Osteocyte (in vitro differentiated cells): ENCODE measurements at regions not wholly inside any gene's neighbourhood (a gene's known extent, or its start where the extent isn't known, plus 50 kb on each side); places are given as distances from the start of the nearest gene placed in this dataset.
"Not testable (repeated sequence)": the region's sequence is repeated elsewhere in the genome, so short reads cannot be mapped to it uniquely, and the experiment has no call there.

Experiments used
- DNase-seq: peaks from one replicate; pipeline ENCODE4 v3.0.0; 2021; ENCODE audit warnings: mixed read lengths; ENCODE audit not compliant: unreplicated experiment; ENCODE audit errors: extremely low spot score
- H3K27ac Mint-ChIP-seq: one replicate; pipeline ENCODE4 v1.8.0; 2021; ENCODE audit warnings: mild to moderate bottlenecking, mixed read lengths; ENCODE audit not compliant: unreplicated experiment
- H3K27me3 Mint-ChIP-seq: one replicate; pipeline ENCODE4 v1.8.0; 2021; ENCODE audit warnings: mixed read lengths; ENCODE audit not compliant: unreplicated experiment
- H3K36me3 Mint-ChIP-seq: one replicate; pipeline ENCODE4 v1.8.0; 2021; ENCODE audit warnings: mixed read lengths; ENCODE audit not compliant: unreplicated experiment
- H3K4me1 Mint-ChIP-seq: one replicate; pipeline ENCODE4 v1.8.0; 2021; ENCODE audit warnings: mixed read lengths; ENCODE audit not compliant: unreplicated experiment
- H3K4me3 Mint-ChIP-seq: one replicate; pipeline ENCODE4 v1.8.0; 2021; ENCODE audit warnings: mild to moderate bottlenecking, moderate library complexity, mixed read lengths; ENCODE audit not compliant: unreplicated experiment
- H3K9me3 Mint-ChIP-seq: one replicate; pipeline ENCODE4 v1.8.0; 2021; ENCODE audit warnings: mixed read lengths; ENCODE audit not compliant: unreplicated experiment
- TF ChIP-seq, protein P1 (sequence below): fragments of 200-600 bp; sonication (generic); IDR thresholded peaks from 2 replicates; pipeline ENCODE4 v1.5.0; 2021; ENCODE audit warnings: antibody characterized with exemption, mild to moderate bottlenecking, moderate library complexity

DNA sequence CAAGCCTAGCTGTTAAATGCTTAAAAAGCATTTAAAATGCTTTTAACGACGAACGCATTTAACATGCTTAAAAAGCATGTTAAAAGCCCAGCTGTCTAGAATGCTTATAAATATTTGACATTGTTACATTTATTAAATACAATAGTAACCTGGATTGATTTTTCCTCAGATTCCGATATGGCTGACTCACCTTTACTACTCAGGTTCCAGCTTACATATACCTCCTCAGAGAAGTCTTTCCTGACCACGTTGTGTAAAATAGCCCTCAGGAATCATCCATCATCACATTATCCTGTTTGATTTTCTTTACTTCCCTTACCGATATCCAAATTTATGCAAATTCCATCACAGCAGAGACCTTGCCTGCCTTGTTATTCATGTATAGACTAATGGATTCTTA, 51.4 kb downstream of the SLC41A2 start:
- no peaks in the 10 kb centered on the region for H3K36me3 Mint-ChIP-seq
- TF ChIP-seq, protein P1, sequence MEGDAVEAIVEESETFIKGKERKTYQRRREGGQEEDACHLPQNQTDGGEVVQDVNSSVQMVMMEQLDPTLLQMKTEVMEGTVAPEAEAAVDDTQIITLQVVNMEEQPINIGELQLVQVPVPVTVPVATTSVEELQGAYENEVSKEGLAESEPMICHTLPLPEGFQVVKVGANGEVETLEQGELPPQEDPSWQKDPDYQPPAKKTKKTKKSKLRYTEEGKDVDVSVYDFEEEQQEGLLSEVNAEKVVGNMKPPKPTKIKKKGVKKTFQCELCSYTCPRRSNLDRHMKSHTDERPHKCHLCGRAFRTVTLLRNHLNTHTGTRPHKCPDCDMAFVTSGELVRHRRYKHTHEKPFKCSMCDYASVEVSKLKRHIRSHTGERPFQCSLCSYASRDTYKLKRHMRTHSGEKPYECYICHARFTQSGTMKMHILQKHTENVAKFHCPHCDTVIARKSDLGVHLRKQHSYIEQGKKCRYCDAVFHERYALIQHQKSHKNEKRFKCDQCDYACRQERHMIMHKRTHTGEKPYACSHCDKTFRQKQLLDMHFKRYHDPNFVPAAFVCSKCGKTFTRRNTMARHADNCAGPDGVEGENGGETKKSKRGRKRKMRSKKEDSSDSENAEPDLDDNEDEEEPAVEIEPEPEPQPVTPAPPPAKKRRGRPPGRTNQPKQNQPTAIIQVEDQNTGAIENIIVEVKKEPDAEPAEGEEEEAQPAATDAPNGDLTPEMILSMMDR = no peak
- no peak overlapping the region for H3K4me3 Mint-ChIP-seq
- no peak for DNase-seq
- H3K4me1 Mint-ChIP-seq = peaks cover 13% of the 10 kb centered on the region
- H3K9me3 Mint-ChIP-seq = no peaks in the 10 kb centered on the region
- no peaks in the 10 kb centered on the region for H3K27me3 Mint-ChIP-seq
- H3K27ac Mint-ChIP-seq = no peak overlapping the region

DNA sequence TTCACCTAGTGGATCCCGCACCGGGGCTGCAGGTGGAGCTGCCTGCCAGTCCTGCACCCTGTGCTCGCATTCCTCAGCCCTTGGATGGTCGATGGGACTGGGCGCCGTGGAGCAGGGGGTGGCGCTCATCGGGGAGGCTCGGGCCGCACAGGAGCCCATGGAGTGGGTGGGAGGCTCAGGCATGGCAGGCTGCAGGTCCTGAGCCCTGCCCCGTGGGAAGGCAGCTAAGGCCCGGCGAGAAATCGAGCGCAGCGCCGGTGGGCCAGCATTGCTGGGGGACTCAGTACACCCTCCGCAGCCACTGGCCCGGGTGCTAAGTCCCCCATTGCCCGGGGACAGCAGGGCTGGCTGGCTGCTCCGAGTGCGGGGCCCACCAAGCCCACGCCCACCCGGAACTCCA, 52.6 kb downstream of the SLC41A2 start:
- not testable (repeated sequence) for H3K27me3 Mint-ChIP-seq, H3K36me3 Mint-ChIP-seq, H3K4me3 Mint-ChIP-seq, H3K9me3 Mint-ChIP-seq, DNase-seq, H3K27ac Mint-ChIP-seq
- peaks cover 12% of the 10 kb centered on the region for H3K4me1 Mint-ChIP-seq

DNA sequence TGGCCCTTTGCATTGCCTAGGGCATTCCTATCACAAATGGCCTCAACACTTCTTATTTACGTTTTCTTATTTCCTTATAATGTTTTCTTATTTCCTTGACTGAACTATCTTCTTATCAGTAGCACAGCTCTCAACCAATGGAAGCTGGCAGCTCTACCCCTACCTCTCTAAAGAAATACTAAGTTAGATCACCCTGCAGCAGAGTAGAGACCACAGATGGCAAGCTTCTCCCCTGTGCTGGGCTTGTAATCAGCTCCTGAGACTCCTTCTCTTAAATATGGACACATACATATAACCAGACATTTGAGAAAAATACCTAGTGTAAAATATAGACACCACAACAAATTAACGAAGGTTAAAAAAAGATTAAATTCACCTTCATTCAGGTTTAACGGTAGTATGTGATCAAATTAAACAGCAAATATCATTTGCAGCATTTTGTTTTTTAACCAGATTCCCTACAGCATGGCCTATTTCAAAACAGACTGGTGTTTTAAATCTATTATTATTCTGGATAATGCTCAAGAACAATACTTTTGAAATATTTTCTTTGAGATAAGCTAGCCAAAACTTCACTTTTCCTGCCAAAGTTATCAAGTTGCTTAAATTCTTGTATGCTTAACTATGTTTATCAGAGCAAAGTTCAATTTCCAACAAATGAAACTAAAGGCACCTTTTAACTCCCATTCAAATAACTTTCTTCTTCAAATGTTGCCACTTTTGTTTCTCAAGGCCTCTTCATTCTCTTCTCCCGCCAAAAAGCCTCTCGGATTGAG, 54.3 kb downstream of the SLC41A2 start:
- Mint-ChIP-seq H3K27me3 (no peaks in the 10 kb centered on the region), H3K9me3 (peaks cover 14% of the 10 kb centered on the region), H3K36me3 (peaks cover 5% of the 10 kb centered on the region), H3K4me3 (no peak overlapping the region), H3K27ac (no peak overlapping the region), H3K4me1 (peaks cover 10% of the 10 kb centered on the region)
- TF ChIP-seq, protein P1 = no peak
- no peak for DNase-seq

DNA sequence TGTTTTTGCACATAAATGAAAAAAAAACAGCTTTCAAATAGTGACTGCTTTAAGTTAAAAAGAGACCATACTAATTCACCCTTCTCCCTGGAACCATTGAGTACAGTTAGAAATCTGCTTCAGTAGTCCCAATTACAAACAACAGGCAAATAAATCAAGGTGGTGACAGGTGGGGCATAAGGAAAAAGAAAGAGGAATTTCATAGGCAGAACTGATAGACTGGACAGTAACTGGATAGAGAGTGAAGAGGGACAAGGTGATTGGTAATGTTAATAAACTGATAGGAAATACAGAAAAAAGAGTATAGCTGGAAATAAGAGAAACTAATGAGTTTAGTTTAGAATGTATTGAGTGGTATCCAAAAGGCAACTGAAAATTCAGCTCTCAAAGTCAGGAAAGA, 56.0 kb downstream of the SLC41A2 start:
- Mint-ChIP-seq H3K9me3 (peaks cover 16% of the 10 kb centered on the region), H3K4me3 (no peak overlapping the region), H3K36me3 (peaks cover 8% of the 10 kb centered on the region), H3K27me3 (no peaks in the 10 kb centered on the region), H3K4me1 (peaks cover 10% of the 10 kb centered on the region), H3K27ac (no peak overlapping the region)
- DNase-seq = no peak
- TF ChIP-seq, protein P1 = no peak

DNA sequence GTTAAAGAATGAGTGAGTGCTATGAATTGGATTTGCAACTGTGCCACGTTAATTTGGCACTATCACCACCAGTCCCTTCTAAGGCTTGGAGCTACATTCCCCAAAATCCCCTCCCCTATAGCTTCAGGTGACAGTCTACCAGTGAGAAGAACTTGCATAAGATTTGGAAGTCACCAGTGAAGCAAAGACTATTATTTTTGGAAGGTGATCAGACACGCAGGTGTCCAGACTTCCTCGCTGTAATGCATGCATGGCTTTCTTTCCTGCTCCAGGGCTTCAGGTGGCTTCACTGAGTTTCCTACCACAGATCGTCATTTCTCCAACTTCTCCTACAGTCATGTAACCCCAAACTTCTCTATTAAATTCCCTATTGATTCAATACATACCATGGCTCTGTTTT, 61.4 kb downstream of the SLC41A2 start:
- Mint-ChIP-seq H3K4me1 (no peaks in the 10 kb centered on the region), H3K36me3 (peaks cover 10% of the 10 kb centered on the region), H3K4me3 (no peak overlapping the region), H3K27me3 (no peaks in the 10 kb centered on the region), H3K27ac (no peak overlapping the region), H3K9me3 (peaks cover 16% of the 10 kb centered on the region)
- TF ChIP-seq, protein P1 = no peak
- DNase-seq = no peak
